ENCODE measurements at regions not wholly inside any gene's neighbourhood (a gene's known extent, or its start where the extent isn't known, plus 50 kb on each side); places are given as distances from the start of the nearest gene placed in this dataset.
A peak's percentile ranks its signal among the peaks of the same experiment; 100 is the strongest.

GRCh38 chr6:164128101-164128500, 713.6 kb downstream of the QKI start:
- FAIRE-seq (no peak), DNase-seq (ENCODE audit: low spot score) (no peak)

GRCh38 chr6:164124986-164125385, 710.5 kb downstream of the QKI start:
- DNase-seq (ENCODE audit: low spot score) (peak; percentile 23), FAIRE-seq (no peak)

GRCh38 chr6:164124473-164124872, 710.0 kb downstream of the QKI start:
- DNase-seq (ENCODE audit: low spot score): no peak
- FAIRE-seq: no peak

GRCh38 chr6:164122109-164122508, 707.6 kb downstream of the QKI start:
- DNase-seq (ENCODE audit: low spot score) (no peak), FAIRE-seq (no peak)

- no peak for FAIRE-seq
- no peak for DNase-seq (ENCODE audit: low spot score)
Measured at GRCh38 chr6:164121527-164121926, 707.0 kb downstream of the QKI start.

- FAIRE-seq (no peak), DNase-seq (ENCODE audit: low spot score) (no peak)
Measured at GRCh38 chr6:164114651-164115050, 700.1 kb downstream of the QKI start.

GRCh38 chr6:164114051-164114450, 699.5 kb downstream of the QKI start:
- FAIRE-seq (no peak), DNase-seq (ENCODE audit: low spot score) (no peak)

GRCh38 chr6:164113637-164114036, 699.1 kb downstream of the QKI start:
- FAIRE-seq (no peak), DNase-seq (ENCODE audit: low spot score) (no peak)

- DNase-seq (ENCODE audit: low spot score): peak; percentile 51
Measured at GRCh38 chr6:164109770-164110140, 695.2 kb downstream of the QKI start.

GRCh38 chr6:164108869-164109769, 694.6 kb downstream of the QKI start:
- FAIRE-seq: peak; percentile 35
- peak; percentile 81 for DNase-seq (ENCODE audit: low spot score)

More at GRCh38 chr6:164109770-164110140, 695.2 kb downstream of the QKI start:
- no peak for FAIRE-seq

- DNase-seq (ENCODE audit: low spot score) (no peak), FAIRE-seq (no peak)
Measured at GRCh38 chr6:164108092-164108491, 693.6 kb downstream of the QKI start.

GRCh38 chr6:164107297-164107995, 692.9 kb downstream of the QKI start:
- DNase-seq (ENCODE audit: low spot score): no peak

GRCh38 chr6:164106345-164106769, 691.8 kb downstream of the QKI start:
- no peak for FAIRE-seq
- no peak for DNase-seq (ENCODE audit: low spot score)

More at GRCh38 chr6:164107297-164107995, 692.9 kb downstream of the QKI start:
- no peak for FAIRE-seq

- FAIRE-seq (no peak), DNase-seq (ENCODE audit: low spot score) (no peak)
Measured at GRCh38 chr6:164105705-164106104, 691.2 kb downstream of the QKI start.

- DNase-seq (ENCODE audit: low spot score): no peak
- no peak for FAIRE-seq
Measured at GRCh38 chr6:164104432-164104831, 689.9 kb downstream of the QKI start.

GRCh38 chr6:164102693-164103092, 688.2 kb downstream of the QKI start:
- DNase-seq (ENCODE audit: low spot score) (no peak), FAIRE-seq (no peak)

GRCh38 chr6:164101859-164102258, 687.3 kb downstream of the QKI start:
- FAIRE-seq (no peak), DNase-seq (ENCODE audit: low spot score) (no peak)

- no peak for FAIRE-seq
- DNase-seq (ENCODE audit: low spot score): no peak
Measured at GRCh38 chr6:164099269-164099865, 684.8 kb downstream of the QKI start.

GRCh38 chr6:164098857-164099267, 684.3 kb downstream of the QKI start:
- DNase-seq (ENCODE audit: low spot score) (no peak), FAIRE-seq (peak; percentile 27)

- FAIRE-seq: peak; percentile 82
Measured at GRCh38 chr6:164097551-164098398, 683.3 kb downstream of the QKI start.

GRCh38 chr6:164097056-164097455, 682.5 kb downstream of the QKI start:
- FAIRE-seq (no peak), DNase-seq (ENCODE audit: low spot score) (no peak)

More at GRCh38 chr6:164097551-164098398, 683.3 kb downstream of the QKI start:
- DNase-seq (ENCODE audit: low spot score): peak; percentile 49
